ENCODE measurements at regions not wholly inside any gene's neighbourhood (a gene's known extent, or its start where the extent isn't known, plus 50 kb on each side); places are given as distances from the start of the nearest gene placed in this dataset.

DNA sequence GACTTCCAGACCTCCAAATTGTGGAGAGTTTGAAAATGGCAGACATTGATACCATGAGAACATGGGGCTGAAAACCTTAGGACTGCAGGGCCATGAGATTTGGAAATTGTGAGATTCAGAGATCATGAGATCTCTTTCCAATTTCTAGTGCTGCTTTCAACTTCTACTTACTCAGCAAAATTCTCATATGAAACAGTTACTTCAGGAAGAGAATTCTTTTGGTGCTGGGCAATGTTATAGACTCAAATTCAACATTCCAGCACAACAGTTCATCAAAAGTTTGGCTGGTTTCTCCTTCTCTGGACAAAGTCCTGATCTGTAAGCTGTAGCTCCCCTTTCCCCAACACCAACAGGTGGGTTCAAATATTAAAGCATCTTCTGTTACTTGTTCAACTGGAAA, 506.9 kb upstream of the NECTIN3 start:
- TF ChIP-seq, protein P1, sequence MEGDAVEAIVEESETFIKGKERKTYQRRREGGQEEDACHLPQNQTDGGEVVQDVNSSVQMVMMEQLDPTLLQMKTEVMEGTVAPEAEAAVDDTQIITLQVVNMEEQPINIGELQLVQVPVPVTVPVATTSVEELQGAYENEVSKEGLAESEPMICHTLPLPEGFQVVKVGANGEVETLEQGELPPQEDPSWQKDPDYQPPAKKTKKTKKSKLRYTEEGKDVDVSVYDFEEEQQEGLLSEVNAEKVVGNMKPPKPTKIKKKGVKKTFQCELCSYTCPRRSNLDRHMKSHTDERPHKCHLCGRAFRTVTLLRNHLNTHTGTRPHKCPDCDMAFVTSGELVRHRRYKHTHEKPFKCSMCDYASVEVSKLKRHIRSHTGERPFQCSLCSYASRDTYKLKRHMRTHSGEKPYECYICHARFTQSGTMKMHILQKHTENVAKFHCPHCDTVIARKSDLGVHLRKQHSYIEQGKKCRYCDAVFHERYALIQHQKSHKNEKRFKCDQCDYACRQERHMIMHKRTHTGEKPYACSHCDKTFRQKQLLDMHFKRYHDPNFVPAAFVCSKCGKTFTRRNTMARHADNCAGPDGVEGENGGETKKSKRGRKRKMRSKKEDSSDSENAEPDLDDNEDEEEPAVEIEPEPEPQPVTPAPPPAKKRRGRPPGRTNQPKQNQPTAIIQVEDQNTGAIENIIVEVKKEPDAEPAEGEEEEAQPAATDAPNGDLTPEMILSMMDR (IDR thresholded peaks at IDR 0.05; ENCODE audit: poor library complexity), result no peak
- TF ChIP-seq EZH2 (IDR thresholded peaks at IDR 0.05; ENCODE audit: borderline replicate concordance) (no peak), EZH2phosphoT487 (IDR thresholded peaks at IDR 0.05; ENCODE audit: low read depth, severe bottlenecking, unreplicated experiment) (no peak)
